ENCODE measurements at regions not wholly inside any gene's neighbourhood (a gene's known extent, or its start where the extent isn't known, plus 50 kb on each side); places are given as distances from the start of the nearest gene placed in this dataset.

DNA sequence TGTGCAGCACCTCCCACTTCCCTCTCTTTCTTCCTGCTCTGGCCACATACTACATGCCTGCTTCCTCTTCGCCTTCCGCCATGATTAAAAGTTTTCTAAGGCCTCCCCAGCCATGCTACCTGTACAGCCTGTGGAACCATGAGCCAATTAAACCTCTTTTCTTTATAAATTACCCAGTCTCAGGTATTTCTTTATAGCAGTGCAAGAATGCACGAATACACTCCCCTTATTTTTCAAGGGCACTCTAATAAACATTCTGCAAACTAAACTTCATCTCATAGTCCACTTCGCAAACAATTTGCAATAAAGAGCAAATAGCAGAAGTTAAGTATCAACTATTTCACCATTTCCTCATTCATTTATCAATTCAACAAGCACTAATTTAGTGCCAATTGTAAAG, 351.3 kb downstream of the PID1 start:
- TF ChIP-seq, protein P1, sequence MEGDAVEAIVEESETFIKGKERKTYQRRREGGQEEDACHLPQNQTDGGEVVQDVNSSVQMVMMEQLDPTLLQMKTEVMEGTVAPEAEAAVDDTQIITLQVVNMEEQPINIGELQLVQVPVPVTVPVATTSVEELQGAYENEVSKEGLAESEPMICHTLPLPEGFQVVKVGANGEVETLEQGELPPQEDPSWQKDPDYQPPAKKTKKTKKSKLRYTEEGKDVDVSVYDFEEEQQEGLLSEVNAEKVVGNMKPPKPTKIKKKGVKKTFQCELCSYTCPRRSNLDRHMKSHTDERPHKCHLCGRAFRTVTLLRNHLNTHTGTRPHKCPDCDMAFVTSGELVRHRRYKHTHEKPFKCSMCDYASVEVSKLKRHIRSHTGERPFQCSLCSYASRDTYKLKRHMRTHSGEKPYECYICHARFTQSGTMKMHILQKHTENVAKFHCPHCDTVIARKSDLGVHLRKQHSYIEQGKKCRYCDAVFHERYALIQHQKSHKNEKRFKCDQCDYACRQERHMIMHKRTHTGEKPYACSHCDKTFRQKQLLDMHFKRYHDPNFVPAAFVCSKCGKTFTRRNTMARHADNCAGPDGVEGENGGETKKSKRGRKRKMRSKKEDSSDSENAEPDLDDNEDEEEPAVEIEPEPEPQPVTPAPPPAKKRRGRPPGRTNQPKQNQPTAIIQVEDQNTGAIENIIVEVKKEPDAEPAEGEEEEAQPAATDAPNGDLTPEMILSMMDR (conservative IDR thresholded peaks at IDR 0.05): no peak
- no peak for TF ChIP-seq ZFX (IDR thresholded peaks at IDR 0.05)

Data from C4-2B (cell line).